ENCODE measurements at regions not wholly inside any gene's neighbourhood (a gene's known extent, or its start where the extent isn't known, plus 50 kb on each side); places are given as distances from the start of the nearest gene placed in this dataset.

DNA sequence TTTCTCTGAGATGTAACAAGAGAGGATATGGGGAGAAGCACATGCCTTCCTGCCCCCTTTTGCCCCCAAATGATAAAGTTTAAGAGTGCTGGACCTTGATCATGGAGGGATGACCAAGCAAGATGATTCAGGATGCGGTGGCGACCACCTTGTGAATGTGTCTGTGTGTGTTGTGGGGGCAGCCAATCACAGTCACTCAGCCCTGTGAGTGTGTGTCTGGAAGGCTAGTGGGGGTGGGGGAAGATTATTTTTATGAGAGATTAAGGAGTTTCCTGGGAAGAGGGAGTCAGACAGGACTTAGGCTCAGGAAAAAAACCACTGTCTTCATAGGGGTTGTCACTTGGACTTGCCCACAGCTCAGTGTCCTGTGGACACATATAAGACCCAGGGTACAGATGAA lies 57.8 kb upstream of the KY start:
- Mint-ChIP-seq H3K27ac (no peak overlapping the region), H3K36me3 (ENCODE audit: insufficient read depth in 1 of 3, low read depth in 3 of 3) (no peaks in the 10 kb centered on the region), H3K9me3 (no peaks in the 10 kb centered on the region), H3K4me1 (0 out of 4 replicates have a peak, but pooled peaks cover 0 to 3% of the 10 kb centered on the region in 2 experiments), H3K4me3 (no peak overlapping the region), H3K27me3 (ENCODE audit: low read depth) (peaks cover 24% of the 10 kb centered on the region)
- H3K4me1 ChIP-seq (ENCODE audit: insufficient read depth, low read length), result no peaks in the 10 kb centered on the region
- TF ChIP-seq, protein P1, sequence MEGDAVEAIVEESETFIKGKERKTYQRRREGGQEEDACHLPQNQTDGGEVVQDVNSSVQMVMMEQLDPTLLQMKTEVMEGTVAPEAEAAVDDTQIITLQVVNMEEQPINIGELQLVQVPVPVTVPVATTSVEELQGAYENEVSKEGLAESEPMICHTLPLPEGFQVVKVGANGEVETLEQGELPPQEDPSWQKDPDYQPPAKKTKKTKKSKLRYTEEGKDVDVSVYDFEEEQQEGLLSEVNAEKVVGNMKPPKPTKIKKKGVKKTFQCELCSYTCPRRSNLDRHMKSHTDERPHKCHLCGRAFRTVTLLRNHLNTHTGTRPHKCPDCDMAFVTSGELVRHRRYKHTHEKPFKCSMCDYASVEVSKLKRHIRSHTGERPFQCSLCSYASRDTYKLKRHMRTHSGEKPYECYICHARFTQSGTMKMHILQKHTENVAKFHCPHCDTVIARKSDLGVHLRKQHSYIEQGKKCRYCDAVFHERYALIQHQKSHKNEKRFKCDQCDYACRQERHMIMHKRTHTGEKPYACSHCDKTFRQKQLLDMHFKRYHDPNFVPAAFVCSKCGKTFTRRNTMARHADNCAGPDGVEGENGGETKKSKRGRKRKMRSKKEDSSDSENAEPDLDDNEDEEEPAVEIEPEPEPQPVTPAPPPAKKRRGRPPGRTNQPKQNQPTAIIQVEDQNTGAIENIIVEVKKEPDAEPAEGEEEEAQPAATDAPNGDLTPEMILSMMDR (conservative IDR thresholded peaks at IDR 0.05), result no peak
- H3K27ac ChIP-seq (ENCODE audit: insufficient read length, low read depth, low read length), result no peak overlapping the region
- H3K79me1 ChIP-seq (ENCODE audit: insufficient read depth, low read depth, low read length, poor library complexity, severe bottlenecking), result no peaks in the 10 kb centered on the region
- H2BK15ac ChIP-seq (ENCODE audit: low read depth, low read length), result no peak overlapping the region
- H4K5ac ChIP-seq (ENCODE audit: insufficient read length, low read depth, low read length), result no peak overlapping the region
- DNase-seq, result no peak
- H3K27me3 ChIP-seq (ENCODE audit: insufficient read depth, low read length), result no peaks in the 10 kb centered on the region
- no peak overlapping the region for H3K23ac ChIP-seq (ENCODE audit: insufficient read length, low read depth, low read length)
- H2BK5ac ChIP-seq (ENCODE audit: insufficient read length, low read length), result no peak overlapping the region
- no peak overlapping the region for H2AK5ac ChIP-seq (ENCODE audit: insufficient read length, low read length)
- no peak overlapping the region for H4K8ac ChIP-seq (replicated peaks; ENCODE audit: insufficient read length, low read depth, low read length)
- H3K4ac ChIP-seq (ENCODE audit: low read depth, low read length), result no peak overlapping the region
- H3K18ac ChIP-seq (ENCODE audit: insufficient read length, low read depth, low read length), result no peak overlapping the region
- no peak overlapping the region for H3T11ph ChIP-seq (ENCODE audit: low read length)
- no peaks in the 10 kb centered on the region for H3K79me2 ChIP-seq (ENCODE audit: insufficient read depth, low read length)
- H3K9me3 ChIP-seq (ENCODE audit: control insufficient read depth, low read depth, low read length), result no peaks in the 10 kb centered on the region
- H3K14ac ChIP-seq (ENCODE audit: insufficient read depth, low read length), result no peak overlapping the region
- no peak overlapping the region for H2BK12ac ChIP-seq (ENCODE audit: insufficient read length, low read depth, low read length)
- H3K9ac ChIP-seq (ENCODE audit: extremely low read depth, insufficient read length, low read length), result no peak overlapping the region
- no peak overlapping the region for H2BK20ac ChIP-seq (ENCODE audit: low read depth, low read length, poor library complexity, severe bottlenecking)
- H2AFZ ChIP-seq (ENCODE audit: low read length), result no peak overlapping the region
- no peaks in the 10 kb centered on the region for H3K23me2 ChIP-seq (ENCODE audit: insufficient read length, low read depth, low read length, poor library complexity, severe bottlenecking)
- no CpG with 5 or more reads among the region's 2 CpGs for WGBS (ENCODE audit: extremely low coverage, insufficient read length, low lambda C conversion rate)
- H3K56ac ChIP-seq (ENCODE audit: insufficient read length, low read depth, low read length), result no peak overlapping the region
- H2BK120ac ChIP-seq (ENCODE audit: low read depth, low read length, poor library complexity, severe bottlenecking), result no peak overlapping the region
- H4K91ac ChIP-seq (ENCODE audit: insufficient read length, low read depth, low read length), result no peak overlapping the region
- no peaks in the 10 kb centered on the region for H4K20me1 ChIP-seq (ENCODE audit: control insufficient read depth, insufficient read depth, insufficient read length)
- no peak overlapping the region for H3K4me2 ChIP-seq (ENCODE audit: insufficient read depth, insufficient read length, low read length)
